Keratinocyte (primary cell): ENCODE measurements at regions not wholly inside any gene's neighbourhood (a gene's known extent, or its start where the extent isn't known, plus 50 kb on each side); places are given as distances from the start of the nearest gene placed in this dataset.

Experiments
- DNase-seq: peaks from one replicate; pipeline ENCODE4 v3.0.0-alpha.2; 2011; ENCODE audit warnings: low read depth, missing footprints, low spot score
- FAIRE-seq: peaks from 2 replicates; lab custom pipeline; 2011; peaks lifted over from hg19 to GRCh38; lab: Jason Lieb, UNC
- H2AFZ ChIP-seq: 2 replicates; pipeline ENCODE4 v1.6.0; 2012; ENCODE audit warnings: low read length, control low read depth, inconsistent platforms; ENCODE audit not compliant: control insufficient read depth
- H3K27ac ChIP-seq: 2 replicates; pipeline ENCODE4 v1.5.1; 2011; ENCODE audit warnings: low read length; ENCODE audit not compliant: control insufficient read depth, insufficient read depth
- H3K27me3 ChIP-seq: 3 replicates; pipeline ENCODE4 v1.6.0; 2011; ENCODE audit warnings: low read length; ENCODE audit not compliant: control insufficient read depth, insufficient read depth; ENCODE audit errors: extremely low read depth
- H3K36me3 ChIP-seq, 2 experiments: 2 replicates in 1 of 2; 3 replicates in 1 of 2; pipeline ENCODE4 v1.5.1; 2011; ENCODE audit warnings: low read length in 2 of 2, mild to moderate bottlenecking in 1 of 2; ENCODE audit not compliant: control insufficient read depth in 2 of 2, insufficient read depth in 2 of 2; ENCODE audit errors: extremely low read depth in 1 of 2
- H3K4me1 ChIP-seq: 3 replicates; pipeline ENCODE4 v1.5.1; 2011; ENCODE audit warnings: low read length; ENCODE audit not compliant: control insufficient read depth, insufficient read depth; ENCODE audit errors: extremely low read depth
- H3K4me2 ChIP-seq: 3 replicates; pipeline ENCODE4 v1.6.0; 2011; ENCODE audit warnings: low read depth, low read length; ENCODE audit not compliant: control insufficient read depth, insufficient read depth; ENCODE audit errors: extremely low read depth
- H3K4me3 ChIP-seq, 3 experiments: fragments of 200-600 bp in 1 of 3; sonication (generic) in 1 of 3; 2 replicates in 2 of 3; 3 replicates in 1 of 3; pipeline ENCODE4 v1.5.1; 2011 to 2016; ENCODE audit warnings: low read length in 3 of 3, mild to moderate bottlenecking in 3 of 3, control low read depth in 2 of 3, inconsistent platforms in 1 of 3, low read depth in 1 of 3, mixed read lengths in 1 of 3, mixed run types in 1 of 3, moderate library complexity in 1 of 3; ENCODE audit not compliant: control insufficient read depth in 2 of 3, insufficient read depth in 2 of 3; ENCODE audit errors: extremely low read depth in 1 of 3
- H3K79me2 ChIP-seq: 2 replicates; pipeline ENCODE4 v1.6.0; 2012; ENCODE audit warnings: low read length; ENCODE audit not compliant: control insufficient read depth, insufficient read depth
- H3K9ac ChIP-seq: 3 replicates; pipeline ENCODE4 v1.6.0; 2011; ENCODE audit warnings: low read length; ENCODE audit not compliant: control insufficient read depth, insufficient read depth; ENCODE audit errors: extremely low read depth
- H3K9me1 ChIP-seq: 3 replicates; pipeline ENCODE4 v1.6.0; 2011; ENCODE audit warnings: low read length; ENCODE audit not compliant: control insufficient read depth, insufficient read depth; ENCODE audit errors: extremely low read depth
- H3K9me3 ChIP-seq: 2 replicates; pipeline ENCODE4 v1.5.1; 2012; ENCODE audit warnings: low read depth, low read length; ENCODE audit not compliant: control insufficient read depth
- H4K20me1 ChIP-seq: 3 replicates; pipeline ENCODE4 v1.6.0; 2011; ENCODE audit warnings: low read length; ENCODE audit not compliant: control insufficient read depth, insufficient read depth; ENCODE audit errors: extremely low read depth
- CTCF ChIP-seq, 3 experiments: IDR thresholded peaks in 1 of 3; conservative IDR thresholded peaks in 1 of 3; optimal IDR thresholded peaks in 1 of 3; 2 replicates in 2 of 3; 3 replicates in 1 of 3; pipeline versions ENCODE3 to v1.5.1; 2011; ENCODE audit warnings: low read length in 3 of 3, mild to moderate bottlenecking in 3 of 3, moderate library complexity in 2 of 3, control low read depth in 1 of 3, inconsistent platforms in 1 of 3; ENCODE audit not compliant: insufficient read depth in 2 of 3; ENCODE audit errors: extremely low read depth in 1 of 3
- EZH2 ChIP-seq: IDR thresholded peaks from one replicate; pipeline ENCODE4 v1.6.1; 2012; ENCODE audit warnings: inconsistent platforms, mild to moderate bottlenecking, low read length, moderate library complexity
- dilution Hi-C: fragments of 300-500 bp; cut with MboI; formaldehyde crosslinking; loops from one replicate; pipeline ENCODE4 v1.7.0; 2020; ENCODE audit warnings: low sequenced_read_pairs; ENCODE audit not compliant: extremely low pct_ligation_motif_present

- H3K79me2 ChIP-seq, result no peaks in the 10 kb centered on the region
- DNase-seq (no peak), FAIRE-seq (no peak)
- no peak overlapping the region for H3K27ac ChIP-seq
- no peak overlapping the region for H3K9ac ChIP-seq
- H3K9me1 ChIP-seq, result no peaks in the 10 kb centered on the region
- H2AFZ ChIP-seq, result no peak overlapping the region
- TF ChIP-seq CTCF (optimal IDR thresholded peaks at IDR 0.05 in 1 of 3, IDR thresholded peaks at IDR 0.05 in 1 of 3, conservative IDR thresholded peaks at IDR 0.05 in 1 of 3; ENCODE audit: extremely low read depth in 1 of 3, insufficient read depth in 2 of 3, low read length in 3 of 3) (no peak), EZH2 (no peak)
- H3K4me1 ChIP-seq, result no peaks in the 10 kb centered on the region
- no peak overlapping the region for H3K4me2 ChIP-seq
- H3K4me3 ChIP-seq, result no peak overlapping the region
- no peaks in the 10 kb centered on the region for H3K36me3 ChIP-seq
- no peaks in the 10 kb centered on the region for H3K27me3 ChIP-seq
- H3K9me3 ChIP-seq, result no peaks in the 10 kb centered on the region
- dilution Hi-C loops, result no loop called here
- H4K20me1 ChIP-seq, result no peaks in the 10 kb centered on the region
These were observed 165.8 kb downstream of the INHBA start for GRCh38 chr7:41536873-41537665.

GRCh38 chr7:41536122-41536872 lies 166.6 kb downstream of the INHBA start:
- Histone ChIP-seq H3K36me3 (no peaks in the 10 kb centered on the region), H3K4me1 (no peaks in the 10 kb centered on the region), H3K9ac (no peak overlapping the region), H4K20me1 (no peaks in the 10 kb centered on the region), H3K79me2 (no peaks in the 10 kb centered on the region), H3K27me3 (no peaks in the 10 kb centered on the region), H3K9me3 (no peaks in the 10 kb centered on the region), H3K9me1 (no peaks in the 10 kb centered on the region), H3K4me2 (no peak overlapping the region), H2AFZ (no peak overlapping the region), H3K27ac (no peak overlapping the region), H3K4me3 (no peak overlapping the region)
- FAIRE-seq (no peak), DNase-seq (no peak)
- dilution Hi-C loops, result no loop called here
- TF ChIP-seq CTCF (optimal IDR thresholded peaks at IDR 0.05 in 1 of 3, IDR thresholded peaks at IDR 0.05 in 1 of 3, conservative IDR thresholded peaks at IDR 0.05 in 1 of 3; ENCODE audit: extremely low read depth in 1 of 3, insufficient read depth in 2 of 3, low read length in 3 of 3) (no peak), EZH2 (no peak)
